ENCODE measurements at regions not wholly inside any gene's neighbourhood (a gene's known extent, or its start where the extent isn't known, plus 50 kb on each side); places are given as distances from the start of the nearest gene placed in this dataset.
"Not testable (repeated sequence)": the region's sequence is repeated elsewhere in the genome, so short reads cannot be mapped to it uniquely, and the experiment has no call there.

DNA sequence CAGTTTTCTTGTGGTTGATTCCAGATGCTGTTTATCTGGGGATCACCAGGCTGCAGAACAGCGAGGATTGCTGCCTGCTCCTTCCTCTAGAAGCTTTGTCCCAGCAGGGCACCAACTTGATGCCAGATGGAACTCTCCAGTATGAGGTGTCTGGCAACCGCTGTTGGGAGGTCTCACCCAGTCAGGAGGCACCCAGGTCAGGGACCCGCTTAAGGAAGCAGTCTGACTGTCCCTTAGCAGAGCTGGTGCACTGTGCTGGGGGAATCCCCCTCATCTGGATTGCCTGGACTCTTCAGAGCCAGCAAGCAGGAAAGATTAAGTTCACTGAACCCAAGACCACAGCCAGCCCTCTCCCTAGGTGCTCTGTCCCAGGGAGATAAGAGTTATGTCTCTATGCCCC is 1165.2 kb downstream of the FSCB start:
- no peak overlapping the region for H3K4me3 ChIP-seq (replicated peaks in 1 of 4; ENCODE audit: control extremely low read depth in 1 of 4, insufficient read depth in 1 of 4, low read depth in 3 of 4, low read length in 4 of 4)
- no peaks in the 10 kb centered on the region for H3K36me3 ChIP-seq (ENCODE audit: control insufficient read depth, insufficient read depth, low read length)
- H3K4me1 ChIP-seq (ENCODE audit: control insufficient read depth, extremely low read depth, insufficient read depth, low read length), result no peaks in the 10 kb centered on the region
- no peak overlapping the region for H2AFZ ChIP-seq (ENCODE audit: low read length)
- no peaks in the 10 kb centered on the region for H3K9me3 ChIP-seq (ENCODE audit: control insufficient read depth, insufficient read depth, low read depth, low read length)
- no peaks in the 10 kb centered on the region for H3K27me3 ChIP-seq (ENCODE audit: control insufficient read depth, insufficient read depth, low read length)
- no peak overlapping the region for H3K4me2 ChIP-seq (ENCODE audit: extremely low read depth, insufficient read depth, low read length)
- no peaks in the 10 kb centered on the region for H4K20me1 ChIP-seq (ENCODE audit: control insufficient read depth, extremely low read depth, insufficient read depth, low read length)
- TF ChIP-seq, protein P1, sequence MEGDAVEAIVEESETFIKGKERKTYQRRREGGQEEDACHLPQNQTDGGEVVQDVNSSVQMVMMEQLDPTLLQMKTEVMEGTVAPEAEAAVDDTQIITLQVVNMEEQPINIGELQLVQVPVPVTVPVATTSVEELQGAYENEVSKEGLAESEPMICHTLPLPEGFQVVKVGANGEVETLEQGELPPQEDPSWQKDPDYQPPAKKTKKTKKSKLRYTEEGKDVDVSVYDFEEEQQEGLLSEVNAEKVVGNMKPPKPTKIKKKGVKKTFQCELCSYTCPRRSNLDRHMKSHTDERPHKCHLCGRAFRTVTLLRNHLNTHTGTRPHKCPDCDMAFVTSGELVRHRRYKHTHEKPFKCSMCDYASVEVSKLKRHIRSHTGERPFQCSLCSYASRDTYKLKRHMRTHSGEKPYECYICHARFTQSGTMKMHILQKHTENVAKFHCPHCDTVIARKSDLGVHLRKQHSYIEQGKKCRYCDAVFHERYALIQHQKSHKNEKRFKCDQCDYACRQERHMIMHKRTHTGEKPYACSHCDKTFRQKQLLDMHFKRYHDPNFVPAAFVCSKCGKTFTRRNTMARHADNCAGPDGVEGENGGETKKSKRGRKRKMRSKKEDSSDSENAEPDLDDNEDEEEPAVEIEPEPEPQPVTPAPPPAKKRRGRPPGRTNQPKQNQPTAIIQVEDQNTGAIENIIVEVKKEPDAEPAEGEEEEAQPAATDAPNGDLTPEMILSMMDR (conservative IDR thresholded peaks at IDR 0.05 in 1 of 2, IDR thresholded peaks at IDR 0.05 in 1 of 2; ENCODE audit: low read depth in 1 of 2, low read length in 2 of 2), result no peak
- no peak for TF ChIP-seq EZH2 (IDR thresholded peaks at IDR 0.05; ENCODE audit: low read length, missing control alignments)
- no peak overlapping the region for H3K9ac ChIP-seq (ENCODE audit: insufficient read depth, low read length)
- no peaks in the 10 kb centered on the region for H3K79me2 ChIP-seq (ENCODE audit: control insufficient read depth, insufficient read depth, low read length)
- DNase-seq (ENCODE audit: low read depth in 2 of 2), result no peak
- H3K27ac ChIP-seq (ENCODE audit: insufficient read depth, low read length), result no peak overlapping the region

DNA sequence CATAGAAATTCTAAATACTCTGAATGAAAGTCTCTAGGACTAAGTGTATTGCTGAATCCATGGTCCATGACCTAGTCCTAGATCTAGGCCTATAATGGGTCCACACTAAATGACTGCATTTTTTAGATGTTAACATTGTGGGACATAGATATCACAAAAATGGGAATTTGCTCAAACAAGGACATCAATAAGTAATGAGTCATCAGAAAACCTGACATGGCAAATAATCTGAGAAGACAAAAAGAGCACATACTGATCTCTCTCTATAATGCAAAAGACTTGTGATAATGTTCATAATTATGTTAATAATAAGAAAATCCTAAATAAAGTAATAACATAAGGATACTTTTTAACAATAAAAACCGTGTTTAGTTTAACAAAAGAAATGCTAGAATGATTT is 1168.4 kb downstream of the FSCB start:
- no peak overlapping the region for H3K4me2 ChIP-seq (ENCODE audit: extremely low read depth, insufficient read depth, low read length)
- H3K4me1 ChIP-seq (ENCODE audit: control insufficient read depth, extremely low read depth, insufficient read depth, low read length), result no peaks in the 10 kb centered on the region
- H4K20me1 ChIP-seq (ENCODE audit: control insufficient read depth, extremely low read depth, insufficient read depth, low read length), result no peaks in the 10 kb centered on the region
- H2AFZ ChIP-seq (ENCODE audit: low read length), result no peak overlapping the region
- DNase-seq (ENCODE audit: low read depth in 2 of 2), result no peak
- H3K9ac ChIP-seq (ENCODE audit: insufficient read depth, low read length), result no peak overlapping the region
- no peak for TF ChIP-seq EZH2 (IDR thresholded peaks at IDR 0.05; ENCODE audit: low read length, missing control alignments)
- TF ChIP-seq, protein P1 (conservative IDR thresholded peaks at IDR 0.05 in 1 of 2, IDR thresholded peaks at IDR 0.05 in 1 of 2; ENCODE audit: low read depth in 1 of 2, low read length in 2 of 2), result no peak
- H3K79me2 ChIP-seq (ENCODE audit: control insufficient read depth, insufficient read depth, low read length), result no peaks in the 10 kb centered on the region
- H3K27me3 ChIP-seq (ENCODE audit: control insufficient read depth, insufficient read depth, low read length), result no peaks in the 10 kb centered on the region
- no peak overlapping the region for H3K4me3 ChIP-seq (replicated peaks in 1 of 4; ENCODE audit: control extremely low read depth in 1 of 4, insufficient read depth in 1 of 4, low read depth in 3 of 4, low read length in 4 of 4)
- no peaks in the 10 kb centered on the region for H3K9me3 ChIP-seq (ENCODE audit: control insufficient read depth, insufficient read depth, low read depth, low read length)
- H3K27ac ChIP-seq (ENCODE audit: insufficient read depth, low read length), result no peak overlapping the region
- H3K36me3 ChIP-seq (ENCODE audit: control insufficient read depth, insufficient read depth, low read length), result no peaks in the 10 kb centered on the region

DNA sequence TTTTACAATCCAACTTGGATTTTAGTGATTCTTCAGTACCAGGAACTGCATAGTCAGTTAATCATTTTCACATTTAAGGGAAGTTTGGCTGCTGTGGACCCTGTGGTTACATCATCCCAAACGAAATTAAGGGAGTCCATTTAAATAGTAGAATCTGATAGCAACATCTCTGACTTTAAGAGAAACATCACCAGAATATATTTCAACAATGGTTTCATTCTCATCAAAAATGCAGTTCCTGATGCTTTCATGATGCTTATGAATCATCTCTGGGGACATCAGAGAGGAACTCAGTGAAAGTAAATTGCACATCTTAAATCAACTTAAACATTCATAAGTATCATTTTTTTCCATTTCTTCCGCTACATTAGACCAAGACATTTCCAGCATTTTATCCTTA is 1170.7 kb downstream of the FSCB start:
- Histone ChIP-seq H3K36me3 (ENCODE audit: control insufficient read depth, insufficient read depth, low read length) (no peaks in the 10 kb centered on the region), H3K4me2 (ENCODE audit: extremely low read depth, insufficient read depth, low read length) (no peak overlapping the region), H3K27me3 (ENCODE audit: control insufficient read depth, insufficient read depth, low read length) (no peaks in the 10 kb centered on the region), H4K20me1 (ENCODE audit: control insufficient read depth, extremely low read depth, insufficient read depth, low read length) (no peaks in the 10 kb centered on the region), H3K9ac (ENCODE audit: insufficient read depth, low read length) (no peak overlapping the region), H3K27ac (ENCODE audit: insufficient read depth, low read length) (no peak overlapping the region), H3K4me3 (replicated peaks in 1 of 4; ENCODE audit: control extremely low read depth in 1 of 4, insufficient read depth in 1 of 4, low read depth in 3 of 4, low read length in 4 of 4) (no peak overlapping the region), H3K9me3 (ENCODE audit: control insufficient read depth, insufficient read depth, low read depth, low read length) (no peaks in the 10 kb centered on the region), H2AFZ (ENCODE audit: low read length) (no peak overlapping the region), H3K79me2 (ENCODE audit: control insufficient read depth, insufficient read depth, low read length) (no peaks in the 10 kb centered on the region), H3K4me1 (ENCODE audit: control insufficient read depth, extremely low read depth, insufficient read depth, low read length) (no peaks in the 10 kb centered on the region)
- no peak for DNase-seq (ENCODE audit: low read depth in 2 of 2)
- TF ChIP-seq, protein P1 (conservative IDR thresholded peaks at IDR 0.05 in 1 of 2, IDR thresholded peaks at IDR 0.05 in 1 of 2; ENCODE audit: low read depth in 1 of 2, low read length in 2 of 2), result no peak
- no peak for TF ChIP-seq EZH2 (IDR thresholded peaks at IDR 0.05; ENCODE audit: low read length, missing control alignments)

DNA sequence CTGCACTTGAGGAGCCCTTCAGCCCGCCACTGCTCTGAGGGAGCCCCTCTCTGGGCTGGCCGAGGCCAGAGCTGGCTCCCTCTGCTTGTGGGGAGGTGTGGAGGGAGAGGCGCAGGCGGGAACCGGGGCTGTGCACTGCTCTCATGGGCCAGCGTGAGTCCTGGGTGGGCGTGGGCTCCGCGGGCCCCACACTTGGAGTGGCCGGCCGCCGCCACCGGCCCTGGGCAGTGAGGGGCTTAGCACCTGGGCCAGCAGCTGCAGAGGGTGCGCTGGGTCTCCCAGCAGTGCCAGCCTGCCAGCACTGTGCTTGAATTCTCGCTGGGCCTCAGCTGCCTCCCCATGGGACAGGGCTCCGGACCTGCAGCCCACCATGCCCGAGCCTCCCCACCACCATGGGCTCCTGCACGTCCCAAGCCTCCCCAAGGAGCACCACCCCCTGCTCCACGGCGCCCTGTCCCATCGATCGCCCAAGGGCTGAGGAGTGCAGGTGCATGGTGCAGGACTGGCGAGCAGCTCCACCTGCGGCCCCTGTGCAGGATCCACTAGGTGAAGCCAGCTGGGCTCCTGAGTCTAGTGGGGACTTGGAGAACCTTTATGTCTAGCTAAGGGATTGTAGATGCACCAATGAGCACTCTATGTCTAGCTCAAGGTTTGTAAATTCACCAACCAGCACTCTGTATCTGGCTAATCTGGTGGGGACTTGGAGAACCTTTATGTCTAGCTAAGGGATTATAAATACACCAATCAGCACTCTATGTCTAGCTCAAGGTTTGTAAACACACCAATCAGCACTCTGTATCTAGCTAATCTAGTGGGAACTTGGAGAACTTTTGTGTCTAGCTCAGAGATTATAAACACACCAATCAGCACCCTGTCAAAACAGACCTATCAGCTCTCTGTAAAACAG is 1180.3 kb downstream of the FSCB start:
- not testable (repeated sequence) for H3K9ac ChIP-seq (ENCODE audit: insufficient read depth, low read length); H4K20me1 ChIP-seq (ENCODE audit: control insufficient read depth, extremely low read depth, insufficient read depth, low read length)

More for the DNA sequence above, 1180.3 kb downstream of the FSCB start:
- not testable (repeated sequence) for H3K9me3 ChIP-seq (ENCODE audit: control insufficient read depth, insufficient read depth, low read depth, low read length); DNase-seq (ENCODE audit: low read depth in 2 of 2); H3K27ac ChIP-seq (ENCODE audit: insufficient read depth, low read length); H3K4me3 ChIP-seq (replicated peaks in 1 of 4; ENCODE audit: control extremely low read depth in 1 of 4, insufficient read depth in 1 of 4, low read depth in 3 of 4, low read length in 4 of 4); H2AFZ ChIP-seq (ENCODE audit: low read length); H3K4me1 ChIP-seq (ENCODE audit: control insufficient read depth, extremely low read depth, insufficient read depth, low read length); H3K36me3 ChIP-seq (ENCODE audit: control insufficient read depth, insufficient read depth, low read length); H3K27me3 ChIP-seq (ENCODE audit: control insufficient read depth, insufficient read depth, low read length); H3K4me2 ChIP-seq (ENCODE audit: extremely low read depth, insufficient read depth, low read length); H3K79me2 ChIP-seq (ENCODE audit: control insufficient read depth, insufficient read depth, low read length)
